Fibroblast of skin of left biceps (primary cell): ENCODE measurements at regions not wholly inside any gene's neighbourhood (a gene's known extent, or its start where the extent isn't known, plus 50 kb on each side); places are given as distances from the start of the nearest gene placed in this dataset.
A peak's percentile ranks its signal among the peaks of the same experiment; 100 is the strongest.
"Not testable (repeated sequence)": the region's sequence is repeated elsewhere in the genome, so short reads cannot be mapped to it uniquely, and the experiment has no call there.

Experiments
- DNase-seq, 2 experiments: peaks; one replicate each; pipeline ENCODE4 v3.0.0-alpha.2; 2013; ENCODE audit warnings: low read depth in 2 of 2

DNA sequence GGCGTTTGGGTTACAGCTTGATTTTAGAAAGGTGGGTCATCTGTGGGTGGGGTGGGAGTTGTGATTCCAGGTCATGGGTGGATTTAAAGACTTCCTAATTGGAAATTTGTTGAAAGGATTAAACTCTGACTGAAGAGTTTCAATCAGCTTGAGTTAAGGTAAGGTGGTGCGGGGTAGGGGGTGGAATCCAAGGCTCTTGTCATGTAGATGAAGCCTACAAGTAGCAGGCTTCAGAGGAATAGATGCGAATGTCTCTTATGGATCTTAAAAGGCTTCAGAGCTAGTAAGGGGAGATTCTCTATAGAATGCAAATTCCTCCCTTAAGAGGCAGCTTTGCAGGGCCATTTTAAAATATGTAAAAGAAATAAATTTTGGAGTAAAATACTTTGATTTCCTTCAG lies 645.3 kb downstream of the FRK start:
- no peak for DNase-seq

DNA sequence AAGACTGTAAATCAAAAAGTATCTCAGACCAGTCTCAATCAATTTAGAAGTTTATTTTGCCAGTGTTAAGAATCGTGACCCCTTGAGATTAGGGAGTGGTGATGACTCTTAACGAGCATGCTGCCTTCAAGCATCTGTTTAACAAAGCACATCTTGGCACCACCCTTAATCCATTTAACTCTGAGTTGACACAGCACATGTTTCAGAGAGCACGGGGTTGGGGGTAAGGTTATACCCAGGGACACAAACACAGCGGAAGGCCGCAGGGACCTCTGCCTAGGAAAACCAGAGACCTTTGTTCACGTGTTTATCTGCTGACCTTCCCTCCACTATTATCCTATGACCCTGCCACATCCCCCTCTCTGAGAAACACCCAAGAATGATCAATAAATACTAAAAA lies 645.8 kb downstream of the FRK start:
- DNase-seq, result not testable (repeated sequence)

DNA sequence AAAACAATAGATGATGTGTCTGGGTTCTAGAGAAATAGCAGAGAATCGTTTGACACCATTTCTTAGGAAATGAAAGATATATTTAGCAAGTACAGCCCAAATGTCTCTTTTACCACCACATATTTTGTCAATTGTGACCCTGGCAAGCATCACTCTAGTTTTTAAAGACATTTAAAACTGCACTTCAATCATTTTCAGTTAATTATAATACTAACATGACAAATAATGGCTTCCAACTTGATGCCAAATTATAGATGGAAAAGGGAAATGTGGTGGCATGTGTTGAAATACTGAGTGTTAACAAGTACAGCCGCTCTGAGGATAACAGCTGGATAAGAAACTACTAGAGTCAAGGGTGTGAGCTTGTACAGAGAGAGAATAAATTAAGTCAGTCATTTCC lies 648.9 kb downstream of the FRK start:
- DNase-seq, result no peak

DNA sequence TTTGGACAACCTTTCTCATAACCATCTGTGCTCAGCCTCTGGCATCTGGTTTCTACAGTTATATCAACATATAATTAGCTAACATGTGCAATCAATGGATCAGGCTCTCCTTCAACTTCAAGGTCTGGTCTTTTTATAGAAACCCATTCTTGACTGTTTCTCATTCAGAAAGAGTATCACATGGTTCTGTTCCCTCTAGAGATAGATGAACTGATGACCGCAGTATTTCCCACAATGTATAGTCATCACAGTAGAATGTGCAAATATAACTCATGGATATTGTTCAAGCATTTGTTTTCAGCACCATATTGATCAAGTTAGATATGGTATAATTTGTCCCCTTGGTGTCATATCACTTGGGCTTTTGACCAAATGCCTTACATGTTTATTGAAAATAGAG lies 656.2 kb downstream of the FRK start:
- peak in 1 of 2 experiments; percentile 8 for DNase-seq

GRCh38 chr6:115398607-115399006 lies 662.1 kb downstream of the FRK start:
- DNase-seq, result no peak

- DNase-seq, result no peak
Observed at GRCh38 chr6:115396112-115396906, 664.4 kb downstream of the FRK start.

DNA sequence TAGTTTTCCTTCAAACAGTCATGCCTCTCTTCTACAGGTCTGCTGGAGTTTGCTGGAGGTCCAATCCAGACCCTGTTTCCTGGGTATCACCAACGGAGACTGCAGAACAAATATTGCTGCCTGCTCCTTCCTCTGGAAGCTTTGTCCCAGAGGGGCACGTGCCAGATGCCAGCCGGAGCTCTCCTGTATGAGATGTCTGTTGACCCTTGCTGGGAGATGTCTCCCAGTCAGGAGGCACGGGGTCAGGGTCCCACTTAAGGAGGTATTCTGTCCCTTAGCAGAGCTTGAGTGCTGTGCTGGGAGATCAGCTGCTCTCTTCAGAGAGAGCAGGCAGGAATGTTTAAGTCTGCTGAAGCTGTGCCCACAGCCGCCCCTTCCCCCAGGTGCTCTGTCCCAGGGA lies 666.9 kb downstream of the FRK start:
- no peak for DNase-seq

- DNase-seq, result no peak
Observed at GRCh38 chr6:115370202-115370601, 690.5 kb downstream of the FRK start.

DNA sequence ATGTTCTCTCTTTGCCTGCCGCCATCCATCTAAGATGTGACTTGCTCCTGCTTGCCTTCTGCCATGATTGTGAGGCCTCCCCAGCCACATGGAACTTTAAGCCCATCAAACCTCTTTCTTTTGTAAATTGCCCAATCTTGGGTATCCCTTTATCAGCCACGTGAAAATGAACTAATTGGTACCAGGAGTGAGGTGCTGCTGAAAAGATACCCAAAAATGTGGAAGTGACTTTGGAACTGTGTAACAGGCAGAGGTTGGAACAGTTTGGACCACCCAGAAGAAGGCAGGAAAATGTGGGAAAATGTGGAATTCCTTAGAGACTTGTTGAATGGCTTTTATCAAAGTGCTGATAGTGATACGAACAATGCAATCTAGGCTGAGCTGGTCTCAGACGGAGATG lies 694.9 kb downstream of the FRK start:
- DNase-seq, result no peak

- no peak for DNase-seq
Observed at GRCh38 chr6:115363379-115363778, 697.3 kb downstream of the FRK start.

DNA sequence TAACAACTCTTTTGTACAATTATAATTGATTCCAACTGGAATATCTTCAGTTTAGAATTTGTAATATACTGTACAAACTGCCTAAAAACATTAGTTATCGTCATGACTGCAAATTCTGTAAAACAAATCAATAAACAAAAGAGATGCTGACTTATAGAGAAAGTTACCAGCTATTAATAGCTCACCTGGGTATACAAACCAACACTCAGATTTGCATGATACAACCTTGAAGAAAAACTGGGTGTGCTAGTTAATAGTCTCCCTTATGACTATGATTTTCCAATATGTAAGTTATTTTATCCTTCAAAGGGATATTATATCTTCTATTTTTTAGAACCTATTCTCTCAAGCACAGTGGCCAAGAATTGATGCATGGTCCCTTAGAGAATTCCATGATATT lies 698.5 kb downstream of the FRK start:
- DNase-seq, result no peak

DNA sequence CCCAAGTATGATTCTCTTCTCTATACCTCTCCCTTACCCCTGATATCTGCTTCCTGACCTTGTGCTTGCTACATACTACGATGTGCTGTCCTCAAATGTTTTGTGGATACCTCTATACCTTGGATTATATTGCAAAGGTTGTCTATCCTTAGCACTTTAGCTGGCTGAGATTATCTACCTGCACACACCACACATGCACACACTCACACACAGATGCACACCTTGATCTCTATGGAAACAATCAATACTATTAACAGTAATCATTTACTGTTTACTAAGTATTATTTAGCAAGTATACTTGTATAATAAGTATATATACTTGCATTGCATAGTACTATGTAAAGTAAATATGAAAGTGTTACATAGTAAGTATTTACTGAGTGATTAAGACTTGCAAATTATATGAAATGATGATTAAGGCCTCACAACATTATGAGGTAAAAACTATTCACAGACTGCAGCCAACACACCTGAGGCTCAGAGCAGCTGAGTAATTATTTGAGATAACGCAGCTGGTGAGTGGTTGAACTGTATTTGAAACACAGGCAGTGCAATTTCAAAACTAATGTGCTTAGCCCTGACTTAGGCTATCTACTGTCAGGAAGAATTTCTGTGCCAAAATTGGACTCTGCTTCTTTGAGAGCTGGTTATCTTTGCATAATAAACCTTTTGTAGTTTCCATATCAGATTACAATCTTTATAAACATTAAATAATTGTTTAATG lies 699.9 kb downstream of the FRK start:
- DNase-seq, result no peak

GRCh38 chr6:115358616-115359015 lies 702.1 kb downstream of the FRK start:
- no peak for DNase-seq

DNA sequence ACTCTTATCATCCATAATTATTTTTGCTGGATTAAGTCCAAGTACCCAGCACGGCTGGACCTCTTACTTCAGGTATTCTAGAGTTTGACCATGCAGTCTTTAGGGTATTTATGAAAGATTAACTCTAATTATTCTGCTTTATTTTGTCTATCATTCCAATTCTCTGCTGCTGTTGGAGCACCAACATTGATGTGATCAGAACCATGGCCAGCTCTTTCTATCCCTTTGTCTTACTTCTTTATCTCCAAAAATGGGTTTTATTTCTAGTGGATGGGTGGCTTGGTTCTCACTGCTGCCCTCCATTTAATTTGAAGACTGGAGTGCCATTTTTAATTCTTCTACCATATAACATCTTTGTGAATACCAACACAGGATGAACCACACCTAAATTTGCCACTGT lies 704.3 kb downstream of the FRK start:
- no peak for DNase-seq

- no peak for DNase-seq
Observed at GRCh38 chr6:115323001-115323400, 737.7 kb downstream of the FRK start.

GRCh38 chr6:115319823-115320222 lies 740.9 kb downstream of the FRK start:
- no peak for DNase-seq

- no peak for DNase-seq
Observed at GRCh38 chr6:115310156-115310555, 750.5 kb downstream of the FRK start.

GRCh38 chr6:115302731-115303130 lies 758.0 kb downstream of the FRK start:
- DNase-seq, result no peak

GRCh38 chr6:115287467-115287866 lies 773.2 kb downstream of the FRK start:
- DNase-seq, result no peak

DNA sequence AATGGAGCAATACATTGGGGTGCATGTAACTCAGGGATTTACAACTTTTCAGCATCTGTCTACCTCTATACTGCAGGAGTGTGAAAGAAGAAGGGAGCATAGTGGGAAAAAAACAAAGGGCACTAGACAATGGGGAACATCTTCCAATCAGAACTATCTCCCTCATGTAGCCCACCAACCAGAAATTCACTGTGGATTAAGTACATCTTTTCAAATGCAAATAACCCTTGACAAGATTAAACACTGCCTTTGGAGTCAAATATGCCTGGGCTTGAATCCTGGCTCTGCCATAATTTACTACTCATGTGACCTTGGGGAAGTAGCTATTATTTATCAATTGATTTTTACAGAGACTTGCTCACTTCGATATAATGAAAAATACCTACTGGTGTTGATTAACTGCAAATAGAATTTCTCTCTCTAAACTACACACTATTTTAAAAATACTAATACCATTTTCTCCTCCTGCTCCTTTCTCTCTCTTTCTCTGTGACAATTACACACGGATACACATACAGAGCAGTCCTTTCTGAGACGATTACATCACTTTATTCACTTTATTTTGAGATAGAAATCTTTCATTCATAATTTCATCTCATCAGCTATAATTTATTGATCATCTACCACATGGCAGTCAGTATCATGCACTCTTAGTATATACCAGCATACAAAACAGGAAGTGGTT lies 783.7 kb downstream of the FRK start:
- DNase-seq, result no peak

- DNase-seq, result no peak
Observed at GRCh38 chr6:115272311-115272710, 788.4 kb downstream of the FRK start.

GRCh38 chr6:115271434-115271833 lies 789.3 kb downstream of the FRK start:
- no peak for DNase-seq

DNA sequence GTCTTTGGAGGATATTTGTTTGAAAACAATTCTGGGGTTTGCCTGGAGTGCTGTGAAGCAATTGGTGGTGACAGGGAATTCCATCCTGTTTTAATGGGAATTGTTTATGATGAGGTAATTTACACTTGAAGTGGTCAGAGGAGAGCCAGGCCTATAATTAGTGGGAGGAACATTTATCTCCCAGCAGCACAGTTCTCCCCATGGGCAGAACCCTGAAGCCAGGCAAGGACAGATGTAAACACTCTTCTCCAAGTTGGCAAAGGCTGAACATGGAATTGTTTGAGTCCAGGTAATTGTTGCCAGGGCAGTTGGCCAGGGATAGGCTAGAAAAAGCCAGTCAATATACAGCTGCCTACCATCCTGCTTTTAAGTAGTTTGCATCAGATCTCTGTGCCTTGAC lies 789.7 kb downstream of the FRK start:
- DNase-seq, result no peak
